LHCN-M2 (cell line): ENCODE measurements at regions not wholly inside any gene's neighbourhood (a gene's known extent, or its start where the extent isn't known, plus 50 kb on each side); places are given as distances from the start of the nearest gene placed in this dataset.

Source experiments
- DNase-seq: peaks from one replicate; pipeline ENCODE4 v3.0.0-alpha.2; 2012; ENCODE audit warnings: low read depth

DNA sequence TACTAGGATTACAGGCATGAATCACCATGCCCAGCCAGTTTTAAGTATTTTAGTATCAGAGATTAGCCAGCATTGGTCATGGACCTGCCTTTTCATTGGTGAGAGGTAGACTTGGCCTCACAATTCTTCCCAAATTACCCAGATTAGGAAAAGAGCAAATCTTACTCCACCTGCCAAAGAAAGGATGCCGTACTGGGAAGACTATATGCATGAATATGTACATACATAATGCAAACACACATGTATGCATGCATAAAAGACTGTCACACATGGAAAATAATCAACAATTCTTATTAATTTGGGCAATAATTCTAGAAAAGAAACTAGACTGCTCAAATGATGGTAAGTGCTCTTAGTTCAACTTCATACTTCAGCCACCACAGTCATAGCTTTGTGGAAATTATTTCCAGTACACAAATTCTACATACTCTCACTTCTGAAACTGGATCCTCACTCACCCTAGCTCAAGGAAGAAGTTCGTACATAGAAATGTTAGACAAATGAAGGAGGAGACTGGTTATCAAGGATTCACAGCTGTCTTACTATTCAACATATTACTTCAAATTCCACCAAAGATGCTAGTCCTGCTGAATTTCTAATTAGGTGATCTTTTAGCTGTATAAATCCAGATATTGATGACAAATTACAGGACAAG, 73.7 kb downstream of the MINAR2 start:
- DNase-seq, result no peak

GRCh38 chr5:129830288-129830687, 74.0 kb upstream of the CHSY3 start:
- no peak for DNase-seq

GRCh38 chr5:129836321-129836720, 67.9 kb upstream of the CHSY3 start:
- DNase-seq, result no peak

- DNase-seq, result no peak
Measured at GRCh38 chr5:129844764-129845163, 59.5 kb upstream of the CHSY3 start.

- DNase-seq, result peak; percentile 70
Measured at GRCh38 chr5:129852747-129853352, 51.4 kb upstream of the CHSY3 start.

DNA sequence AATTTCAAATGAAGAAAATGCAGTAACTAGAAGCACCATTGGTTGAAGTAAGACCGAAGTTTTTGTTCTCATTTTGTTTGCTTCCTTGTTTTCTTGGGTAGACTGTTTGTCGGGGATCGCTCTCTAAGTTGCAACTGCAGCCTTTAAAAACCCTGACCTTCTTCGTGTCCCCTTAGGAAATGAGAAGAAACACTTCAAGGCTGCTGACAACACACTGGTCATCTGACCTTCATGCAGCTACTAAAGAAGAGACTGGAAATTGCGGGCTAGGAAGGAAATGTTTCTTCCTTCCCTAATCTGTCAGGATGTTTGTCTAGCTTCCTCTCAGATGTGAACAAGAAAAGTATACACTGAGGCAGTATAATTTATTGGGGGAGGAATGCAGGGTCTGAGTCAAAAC, 50.7 kb upstream of the CHSY3 start:
- DNase-seq, result no peak
